ENCODE measurements at regions not wholly inside any gene's neighbourhood (a gene's known extent, or its start where the extent isn't known, plus 50 kb on each side); places are given as distances from the start of the nearest gene placed in this dataset.

DNA sequence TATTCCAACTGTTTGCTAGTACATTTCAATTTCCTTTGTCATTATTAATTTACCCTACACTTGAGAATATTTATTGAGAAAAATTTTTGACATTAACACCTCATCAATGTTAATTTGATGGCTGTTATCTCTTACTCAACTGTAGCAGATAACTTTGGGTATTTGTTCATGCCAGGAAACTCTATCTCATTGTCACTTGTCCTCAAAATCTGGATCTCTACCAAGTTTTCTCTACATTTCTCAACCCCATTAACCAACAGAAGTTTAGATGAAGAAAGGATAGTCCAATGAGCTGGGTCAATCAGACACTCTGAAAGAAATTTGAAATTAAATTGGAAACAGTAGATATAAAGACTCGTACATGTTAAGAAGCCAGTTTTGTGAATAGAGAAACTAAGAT, 395.3 kb downstream of the TUSC1 start:
- TF ChIP-seq, protein P1, sequence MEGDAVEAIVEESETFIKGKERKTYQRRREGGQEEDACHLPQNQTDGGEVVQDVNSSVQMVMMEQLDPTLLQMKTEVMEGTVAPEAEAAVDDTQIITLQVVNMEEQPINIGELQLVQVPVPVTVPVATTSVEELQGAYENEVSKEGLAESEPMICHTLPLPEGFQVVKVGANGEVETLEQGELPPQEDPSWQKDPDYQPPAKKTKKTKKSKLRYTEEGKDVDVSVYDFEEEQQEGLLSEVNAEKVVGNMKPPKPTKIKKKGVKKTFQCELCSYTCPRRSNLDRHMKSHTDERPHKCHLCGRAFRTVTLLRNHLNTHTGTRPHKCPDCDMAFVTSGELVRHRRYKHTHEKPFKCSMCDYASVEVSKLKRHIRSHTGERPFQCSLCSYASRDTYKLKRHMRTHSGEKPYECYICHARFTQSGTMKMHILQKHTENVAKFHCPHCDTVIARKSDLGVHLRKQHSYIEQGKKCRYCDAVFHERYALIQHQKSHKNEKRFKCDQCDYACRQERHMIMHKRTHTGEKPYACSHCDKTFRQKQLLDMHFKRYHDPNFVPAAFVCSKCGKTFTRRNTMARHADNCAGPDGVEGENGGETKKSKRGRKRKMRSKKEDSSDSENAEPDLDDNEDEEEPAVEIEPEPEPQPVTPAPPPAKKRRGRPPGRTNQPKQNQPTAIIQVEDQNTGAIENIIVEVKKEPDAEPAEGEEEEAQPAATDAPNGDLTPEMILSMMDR (IDR thresholded peaks at IDR 0.05; ENCODE audit: insufficient read depth, low read length, severe bottlenecking): no peak
- no peak for DNase-seq (ENCODE audit: low read depth)
- Histone ChIP-seq H3K27me3 (ENCODE audit: control insufficient read depth, insufficient read depth, low read length) (no peaks in the 10 kb centered on the region), H3K4me3 (ENCODE audit: low read depth, low read length) (no peak overlapping the region), H3K36me3 (ENCODE audit: control insufficient read depth, insufficient read depth, low read length) (no peaks in the 10 kb centered on the region)
- FAIRE-seq: no peak

DNA sequence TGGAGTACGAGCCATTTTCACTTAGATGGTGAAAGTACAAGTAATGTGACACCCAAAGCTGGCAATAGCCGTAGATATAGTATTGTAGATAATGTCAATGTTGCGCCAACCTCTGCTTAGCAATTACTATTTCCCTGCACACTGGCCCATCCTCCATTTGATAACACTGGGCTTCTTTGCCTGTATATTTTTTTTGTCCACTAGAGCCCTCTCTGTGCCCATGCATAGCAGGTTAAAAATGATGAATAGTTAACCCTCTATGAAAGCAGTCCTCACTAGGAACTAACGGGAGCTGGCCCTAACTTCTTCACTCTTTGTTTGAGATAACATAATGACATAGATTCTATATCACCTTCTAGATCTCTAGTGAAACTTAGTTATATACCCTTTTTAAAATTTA, 416.8 kb downstream of the TUSC1 start:
- DNase-seq (ENCODE audit: low read depth): no peak

DNA sequence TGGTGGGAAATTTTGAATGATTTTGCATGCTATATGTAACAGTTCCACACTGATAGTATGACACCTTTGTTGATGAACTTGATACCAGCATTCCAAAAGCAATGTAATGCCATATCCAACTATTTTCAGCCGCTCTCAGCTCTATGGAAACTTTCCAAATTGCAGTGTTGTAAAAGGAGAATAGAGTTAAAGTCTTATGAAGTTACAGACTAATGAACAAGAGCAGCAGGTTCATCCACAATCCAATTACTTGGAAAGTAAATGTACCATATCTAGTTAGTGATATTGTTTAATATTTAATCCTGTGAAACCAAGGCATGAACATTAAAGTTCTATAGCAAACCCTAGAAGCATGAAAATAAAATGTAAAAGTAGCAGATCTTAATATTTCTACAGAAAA, 418.2 kb downstream of the TUSC1 start:
- TF ChIP-seq, protein P1 (IDR thresholded peaks at IDR 0.05; ENCODE audit: insufficient read depth, low read length, severe bottlenecking): no peak
- no peaks in the 10 kb centered on the region for H3K36me3 ChIP-seq (ENCODE audit: control insufficient read depth, insufficient read depth, low read length)
- H3K27me3 ChIP-seq (ENCODE audit: control insufficient read depth, insufficient read depth, low read length): no peaks in the 10 kb centered on the region
- FAIRE-seq (no peak), DNase-seq (ENCODE audit: low read depth) (no peak)
- no peak overlapping the region for H3K4me3 ChIP-seq (ENCODE audit: low read depth, low read length)

More for the DNA sequence above, 416.8 kb downstream of the TUSC1 start:
- Histone ChIP-seq H3K36me3 (ENCODE audit: control insufficient read depth, insufficient read depth, low read length) (no peaks in the 10 kb centered on the region), H3K4me3 (ENCODE audit: low read depth, low read length) (no peak overlapping the region), H3K27me3 (ENCODE audit: control insufficient read depth, insufficient read depth, low read length) (no peaks in the 10 kb centered on the region)
- TF ChIP-seq, protein P1 (IDR thresholded peaks at IDR 0.05; ENCODE audit: insufficient read depth, low read length, severe bottlenecking): no peak
- FAIRE-seq: no peak

DNA sequence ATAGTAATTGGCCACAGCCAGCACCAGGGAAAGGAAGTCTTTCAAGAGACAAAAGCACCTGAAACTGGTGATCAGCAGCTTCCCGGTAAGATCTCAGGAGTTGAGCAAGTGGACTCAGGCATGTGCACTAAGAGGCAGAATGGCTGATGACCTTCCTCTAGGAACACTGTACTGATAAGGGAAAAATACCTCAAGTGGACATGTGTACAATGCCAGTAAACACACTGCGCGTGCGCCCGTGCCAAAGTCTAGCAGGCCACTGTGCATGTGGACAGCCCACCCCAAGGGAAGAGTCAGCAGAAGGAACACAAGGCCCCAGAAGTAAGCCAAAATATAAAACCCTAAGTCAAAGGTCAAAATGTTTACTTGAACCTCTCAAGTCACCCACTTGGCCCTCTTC, 423.0 kb downstream of the TUSC1 start:
- DNase-seq (ENCODE audit: low read depth) (no peak), FAIRE-seq (peak; percentile 18)
- TF ChIP-seq, protein P1 (IDR thresholded peaks at IDR 0.05; ENCODE audit: insufficient read depth, low read length, severe bottlenecking): no peak
- Histone ChIP-seq H3K4me3 (ENCODE audit: low read depth, low read length) (no peak overlapping the region), H3K36me3 (ENCODE audit: control insufficient read depth, insufficient read depth, low read length) (no peaks in the 10 kb centered on the region), H3K27me3 (ENCODE audit: control insufficient read depth, insufficient read depth, low read length) (no peaks in the 10 kb centered on the region)

DNA sequence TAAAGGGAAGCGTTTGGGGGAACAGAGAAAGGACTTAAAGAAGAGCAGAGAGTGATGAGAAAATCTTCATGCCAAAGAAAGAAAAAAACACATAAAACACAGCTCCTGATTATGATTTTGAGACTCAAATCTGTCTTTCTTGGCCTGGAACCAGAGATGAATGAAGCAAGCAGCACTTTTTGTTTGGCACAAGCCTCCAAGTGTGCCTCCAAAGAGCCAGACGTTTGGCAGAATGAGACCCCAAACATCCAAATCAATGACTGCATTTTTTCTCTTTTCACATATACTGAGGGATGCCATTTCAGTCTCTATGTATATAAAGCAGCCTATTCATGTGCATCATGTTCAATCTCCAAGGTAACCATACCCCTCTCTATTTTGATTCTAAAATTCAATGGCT, 424.2 kb downstream of the TUSC1 start:
- TF ChIP-seq, protein P1 (IDR thresholded peaks at IDR 0.05; ENCODE audit: insufficient read depth, low read length, severe bottlenecking): no peak
- Histone ChIP-seq H3K36me3 (ENCODE audit: control insufficient read depth, insufficient read depth, low read length) (no peaks in the 10 kb centered on the region), H3K27me3 (ENCODE audit: control insufficient read depth, insufficient read depth, low read length) (no peaks in the 10 kb centered on the region), H3K4me3 (ENCODE audit: low read depth, low read length) (no peak overlapping the region)
- FAIRE-seq: no peak
- DNase-seq (ENCODE audit: low read depth): no peak

DNA sequence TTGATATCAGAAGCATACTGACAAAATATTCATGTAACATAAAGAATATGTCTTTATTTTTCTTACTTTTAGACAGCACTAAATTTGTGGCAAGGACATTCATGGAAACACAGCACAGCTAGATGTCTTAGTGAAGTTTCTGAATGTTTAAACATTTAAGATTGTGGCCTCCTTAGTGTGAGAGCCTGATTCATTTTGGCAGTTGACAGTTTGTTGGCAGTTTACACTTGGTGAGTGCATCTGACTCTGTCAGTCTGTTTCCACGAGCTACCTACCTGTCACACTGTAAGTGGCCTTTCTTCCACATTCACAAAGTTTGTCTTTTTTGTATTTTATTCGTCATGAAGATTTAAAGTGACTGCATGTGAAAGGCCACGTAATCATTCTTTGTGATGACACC, 436.8 kb downstream of the TUSC1 start:
- Histone ChIP-seq H3K4me3 (ENCODE audit: low read depth, low read length) (no peak overlapping the region), H3K27me3 (ENCODE audit: control insufficient read depth, insufficient read depth, low read length) (no peaks in the 10 kb centered on the region), H3K36me3 (ENCODE audit: control insufficient read depth, insufficient read depth, low read length) (no peaks in the 10 kb centered on the region)
- TF ChIP-seq, protein P1 (IDR thresholded peaks at IDR 0.05; ENCODE audit: insufficient read depth, low read length, severe bottlenecking): no peak
- no peak for DNase-seq (ENCODE audit: low read depth)
- FAIRE-seq: no peak

All from bronchial epithelial cell (primary cell).